Prostate gland (tissue), 2 donors: ENCODE measurements at regions not wholly inside any gene's neighbourhood (a gene's known extent, or its start where the extent isn't known, plus 50 kb on each side); places are given as distances from the start of the nearest gene placed in this dataset.
A peak's percentile ranks its signal among the peaks of the same experiment; 100 is the strongest.

Experiments used
- DNase-seq: peaks from one replicate; pipeline ENCODE4 v3.0.0-alpha.2; 2019; ENCODE audit warnings: low spot score
- H3K27ac ChIP-seq, 2 donors: fragments of 200-600 bp; sonication (generic); 2 replicates each; pipeline ENCODE4 v1.5.1; 2017 to 2019
- H3K27me3 ChIP-seq: fragments of 200-600 bp; sonication (generic); replicated peaks from 2 replicates; pipeline ENCODE4 v1.5.1; 2019; ENCODE audit not compliant: insufficient read depth
- H3K36me3 ChIP-seq, 2 donors: fragments of 200-600 bp; sonication (generic); 1 replicate in 1 of 2; 2 replicates in 1 of 2; pipeline versions ENCODE4 v1.5.1 to v1.8.1; 2017 to 2019
- H3K4me1 ChIP-seq: fragments of 200-600 bp; sonication (generic); replicated peaks from 2 replicates; pipeline ENCODE4 v1.5.1; 2019
- H3K4me3 ChIP-seq, 2 donors: fragments of 200-600 bp; sonication (generic); 2 replicates each; pipeline ENCODE4 v1.5.1; 2017 to 2019
- H3K9me3 ChIP-seq: fragments of 200-600 bp; sonication (generic); 2 replicates; pipeline ENCODE4 v1.5.1; 2017
- POLR2A ChIP-seq: fragments of 450-650 bp; IDR thresholded peaks from one replicate; pipeline ENCODE4 v1.6.1; 2016; ENCODE audit warnings: antibody characterized with exemption, mild to moderate bottlenecking
- POLR2AphosphoS5 ChIP-seq: sonication (generic); formaldehyde crosslinking; IDR thresholded peaks from one replicate; pipeline ENCODE4 v1.6.1; 2017; ENCODE audit warnings: antibody characterized with exemption
- WGBS: methylation state at CpG from one replicate; pipeline ENCODE4 v1.1.5; 2018; 5-methylcytosine and 5-hydroxymethylcytosine counted together
- intact Hi-C: fragments of 100-400 bp; cut with DNase I; formaldehyde crosslinking; loops from one replicate; pipeline ENCODE4 v1.14.2; 2022
- TF ChIP-seq, protein P1 (sequence below), 4 experiments: fragments of 200-600 bp in 2 of 4; fragments of 450-650 bp in 2 of 4; sonication (generic) in 2 of 4; IDR thresholded peaks; 1 replicate in 3 of 4; 2 replicates in 1 of 4; pipeline ENCODE4 v1.5.1; 2016 to 2019; ENCODE audit warnings: antibody characterized with exemption in 4 of 4, mild to moderate bottlenecking in 2 of 4, moderate library complexity in 2 of 4

DNA sequence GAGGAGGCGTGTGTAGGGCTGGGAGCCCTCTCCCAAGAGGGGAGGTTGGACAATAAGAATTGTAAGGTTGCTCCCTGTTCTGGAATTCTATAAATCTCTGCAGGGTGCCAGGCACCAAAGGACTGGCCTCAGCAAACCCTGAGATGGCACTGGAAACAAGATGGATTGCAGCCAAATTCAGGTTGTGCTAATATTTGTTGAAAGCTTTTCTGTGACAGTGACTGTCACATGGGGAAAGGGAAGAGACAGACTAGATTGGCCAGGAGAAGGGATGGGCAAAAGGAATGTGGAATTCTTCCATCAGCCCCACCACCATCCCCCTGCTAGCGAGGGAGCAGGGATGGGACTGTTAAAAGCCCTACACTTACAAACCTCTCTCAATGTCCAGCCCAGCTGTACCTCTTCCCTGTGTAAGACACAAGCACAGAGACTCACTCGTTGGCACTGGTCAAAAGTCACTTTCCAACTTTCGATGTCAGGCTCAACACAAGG is 62.4 kb downstream of the SOX9 start:
- 68% methylated on average over 4 of the region's 4 CpGs for WGBS
- no peaks in the 10 kb centered on the region for H3K36me3 ChIP-seq
- TF ChIP-seq POLR2AphosphoS5: peak; percentile 77
- TF ChIP-seq POLR2A: no peak
- TF ChIP-seq, protein P1, sequence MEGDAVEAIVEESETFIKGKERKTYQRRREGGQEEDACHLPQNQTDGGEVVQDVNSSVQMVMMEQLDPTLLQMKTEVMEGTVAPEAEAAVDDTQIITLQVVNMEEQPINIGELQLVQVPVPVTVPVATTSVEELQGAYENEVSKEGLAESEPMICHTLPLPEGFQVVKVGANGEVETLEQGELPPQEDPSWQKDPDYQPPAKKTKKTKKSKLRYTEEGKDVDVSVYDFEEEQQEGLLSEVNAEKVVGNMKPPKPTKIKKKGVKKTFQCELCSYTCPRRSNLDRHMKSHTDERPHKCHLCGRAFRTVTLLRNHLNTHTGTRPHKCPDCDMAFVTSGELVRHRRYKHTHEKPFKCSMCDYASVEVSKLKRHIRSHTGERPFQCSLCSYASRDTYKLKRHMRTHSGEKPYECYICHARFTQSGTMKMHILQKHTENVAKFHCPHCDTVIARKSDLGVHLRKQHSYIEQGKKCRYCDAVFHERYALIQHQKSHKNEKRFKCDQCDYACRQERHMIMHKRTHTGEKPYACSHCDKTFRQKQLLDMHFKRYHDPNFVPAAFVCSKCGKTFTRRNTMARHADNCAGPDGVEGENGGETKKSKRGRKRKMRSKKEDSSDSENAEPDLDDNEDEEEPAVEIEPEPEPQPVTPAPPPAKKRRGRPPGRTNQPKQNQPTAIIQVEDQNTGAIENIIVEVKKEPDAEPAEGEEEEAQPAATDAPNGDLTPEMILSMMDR (IDR thresholded peaks at IDR 0.05): no peak
- peaks cover 2% of the 10 kb centered on the region for H3K4me1 ChIP-seq
- no peak overlapping the region for H3K4me3 ChIP-seq
- intact Hi-C loops: no loop called here
- no peaks in the 10 kb centered on the region for H3K9me3 ChIP-seq
- H3K27ac ChIP-seq: peak overlapping the region; percentile 45 to 46
- no peaks in the 10 kb centered on the region for H3K27me3 ChIP-seq
- DNase-seq: peak; percentile 75

DNA sequence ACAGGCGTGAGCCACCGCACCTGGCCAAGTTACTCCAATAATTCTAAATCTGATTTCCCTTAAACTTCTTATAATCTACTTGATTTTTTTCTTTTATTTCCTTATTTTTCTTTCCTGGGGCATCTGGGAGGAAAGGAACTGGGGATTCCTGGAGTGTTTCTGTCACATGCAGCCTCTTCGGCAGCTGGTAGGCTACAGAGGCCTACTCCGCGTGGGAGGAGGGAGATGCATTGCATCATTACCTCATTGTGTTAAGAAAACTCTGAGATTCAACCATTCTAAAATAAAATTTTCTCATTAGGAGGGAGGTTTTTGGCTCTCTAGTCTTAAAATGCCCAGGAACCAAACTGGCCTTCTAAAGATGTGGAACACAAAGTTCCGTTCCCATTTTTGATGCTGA is 64.0 kb downstream of the SOX9 start:
- TF ChIP-seq POLR2A: no peak
- TF ChIP-seq, protein P1 (IDR thresholded peaks at IDR 0.05): no peak
- TF ChIP-seq POLR2AphosphoS5: no peak
- Histone ChIP-seq H3K9me3 (no peaks in the 10 kb centered on the region), H3K36me3 (no peaks in the 10 kb centered on the region), H3K27me3 (no peaks in the 10 kb centered on the region), H3K27ac (no peak overlapping the region), H3K4me1 (peaks cover 2% of the 10 kb centered on the region), H3K4me3 (no peak overlapping the region)
- no peak for DNase-seq
- 96% methylated on average over 6 of the region's 6 CpGs for WGBS
- intact Hi-C loops: no loop called here

DNA sequence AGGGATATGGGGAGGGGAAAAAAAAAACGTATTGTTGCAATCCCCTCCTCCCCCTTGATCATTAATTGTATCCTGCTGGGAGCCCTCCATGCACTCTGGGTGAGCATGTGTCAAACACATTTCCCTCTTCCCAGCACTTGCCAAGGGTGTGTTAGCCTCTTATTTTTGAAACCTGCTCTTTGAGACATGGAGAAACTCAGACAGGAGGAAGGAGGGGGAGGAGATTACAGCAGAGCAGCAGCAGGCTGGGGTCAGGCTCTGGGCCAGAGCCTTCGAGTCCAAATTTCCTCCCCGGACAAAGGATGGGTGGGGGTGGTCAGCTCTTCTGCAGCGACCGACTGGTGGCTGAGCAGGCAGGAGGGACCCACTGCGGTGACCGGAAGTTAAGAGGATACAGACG is 64.7 kb downstream of the SOX9 start:
- WGBS: 65% methylated on average over 8 of the region's 8 CpGs
- H3K36me3 ChIP-seq: no peaks in the 10 kb centered on the region
- H3K4me3 ChIP-seq: no peak overlapping the region
- peaks cover 5% of the 10 kb centered on the region for H3K4me1 ChIP-seq
- H3K27me3 ChIP-seq: no peaks in the 10 kb centered on the region
- H3K27ac ChIP-seq: no peak overlapping the region
- no peak for TF ChIP-seq POLR2A
- TF ChIP-seq, protein P1 (IDR thresholded peaks at IDR 0.05): no peak
- TF ChIP-seq POLR2AphosphoS5: no peak
- intact Hi-C loops: no loop called here
- no peaks in the 10 kb centered on the region for H3K9me3 ChIP-seq
- DNase-seq: no peak

DNA sequence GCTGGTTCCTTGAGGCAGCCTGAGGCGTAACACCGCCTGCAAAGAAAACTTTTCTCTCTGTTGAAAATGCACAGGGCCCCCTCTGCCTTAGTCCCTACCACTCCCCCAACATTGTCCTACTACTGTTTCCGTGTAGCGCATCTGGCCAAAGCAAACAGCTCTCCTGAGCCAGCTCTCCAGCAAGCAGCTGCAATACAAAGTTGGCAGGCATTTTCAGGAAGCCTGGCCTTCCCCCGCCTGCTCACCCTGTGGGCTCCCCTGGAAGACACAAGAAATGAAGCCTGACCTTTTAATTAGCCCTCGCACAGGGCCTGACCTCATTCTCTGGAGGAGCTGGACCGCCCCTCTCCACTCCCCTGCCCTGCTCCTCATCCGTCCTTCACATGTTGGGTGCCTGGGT is 66.7 kb downstream of the SOX9 start:
- no peaks in the 10 kb centered on the region for H3K9me3 ChIP-seq
- H3K4me1 ChIP-seq: peaks cover 5% of the 10 kb centered on the region
- TF ChIP-seq, protein P1 (IDR thresholded peaks at IDR 0.05): no peak
- TF ChIP-seq POLR2A: no peak
- no peak for TF ChIP-seq POLR2AphosphoS5
- no peaks in the 10 kb centered on the region for H3K36me3 ChIP-seq
- H3K27ac ChIP-seq: no peak overlapping the region
- intact Hi-C loops: no loop called here
- no peak overlapping the region for H3K4me3 ChIP-seq
- no peaks in the 10 kb centered on the region for H3K27me3 ChIP-seq
- peak; percentile 64 for DNase-seq
- WGBS: 22% methylated on average over 8 of the region's 8 CpGs

DNA sequence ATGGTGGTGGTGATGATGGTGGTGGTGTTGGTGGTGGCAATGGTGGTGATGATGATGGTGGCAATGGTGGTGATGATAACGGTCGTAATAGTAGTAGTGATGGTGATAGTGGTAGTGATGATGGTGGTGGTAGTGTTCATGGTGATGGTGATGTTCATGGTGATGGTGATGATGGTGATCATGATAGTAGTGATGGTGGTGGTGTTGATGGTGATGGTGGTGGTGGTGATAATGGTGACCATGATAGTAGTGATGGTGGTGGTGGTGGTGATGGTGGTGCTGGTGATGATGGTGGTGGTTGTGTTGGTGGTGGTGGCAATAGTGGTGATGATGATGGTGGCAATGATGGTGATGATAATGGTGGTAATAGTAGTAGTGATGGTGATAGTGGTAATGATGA is 68.0 kb downstream of the SOX9 start:
- DNase-seq: no peak
- TF ChIP-seq POLR2AphosphoS5 (no peak), POLR2A (no peak)
- TF ChIP-seq, protein P1 (IDR thresholded peaks at IDR 0.05): no peak
- H3K27me3 ChIP-seq: no peaks in the 10 kb centered on the region
- H3K9me3 ChIP-seq: no peaks in the 10 kb centered on the region
- 95% methylated on average over 2 of the region's 2 CpGs for WGBS
- intact Hi-C loops: no loop called here
- peaks cover 3% of the 10 kb centered on the region for H3K4me1 ChIP-seq
- H3K36me3 ChIP-seq: no peaks in the 10 kb centered on the region
- no peak overlapping the region for H3K4me3 ChIP-seq
- no peak overlapping the region for H3K27ac ChIP-seq
